Fibroblast of peridontal ligament (primary cell): ENCODE measurements at regions not wholly inside any gene's neighbourhood (a gene's known extent, or its start where the extent isn't known, plus 50 kb on each side); places are given as distances from the start of the nearest gene placed in this dataset.
A peak's percentile ranks its signal among the peaks of the same experiment; 100 is the strongest.

ENCODE experiments used
- DNase-seq: peaks from one replicate; pipeline ENCODE4 v3.0.0-alpha.2; 2010; ENCODE audit errors: extremely low read depth

- DNase-seq, result no peak
These were observed 767.5 kb downstream of the INHBA start for GRCh38 chr7:40935435-40935834.

GRCh38 chr7:40923626-40924025 is 779.3 kb downstream of the INHBA start:
- DNase-seq, result no peak

GRCh38 chr7:40922316-40922670 is 780.6 kb downstream of the INHBA start:
- peak; percentile 76 for DNase-seq

GRCh38 chr7:40921589-40922315 is 781.1 kb downstream of the INHBA start:
- DNase-seq, result no peak

GRCh38 chr7:40918701-40919271 is 784.0 kb downstream of the SUGCT start:
- DNase-seq, result peak; percentile 92

- DNase-seq, result no peak
These were observed 782.0 kb downstream of the SUGCT start for GRCh38 chr7:40916813-40917212.

- DNase-seq, result peak; percentile 26
These were observed 780.3 kb downstream of the SUGCT start for GRCh38 chr7:40915071-40915470.
